MM.1S (cell line): ENCODE measurements at regions not wholly inside any gene's neighbourhood (a gene's known extent, or its start where the extent isn't known, plus 50 kb on each side); places are given as distances from the start of the nearest gene placed in this dataset.
A peak's percentile ranks its signal among the peaks of the same experiment; 100 is the strongest.

Experiments used
- DNase-seq: peaks from one replicate; pipeline ENCODE4 v3.0.0-alpha.2; 2015
- H2AFZ ChIP-seq: fragments of 300-600 bp; sonication (generic); 2 replicates; pipeline ENCODE4 v1.6.0; 2016; ENCODE audit warnings: antibody characterized with exemption, low read length
- H3F3A ChIP-seq: fragments of 300-600 bp; sonication (generic); 2 replicates; pipeline ENCODE4 v1.6.1; 2016; ENCODE audit warnings: mild to moderate bottlenecking, antibody characterized with exemption, low read length, moderate library complexity, mixed read lengths; ENCODE audit not compliant: insufficient read depth
- H3K27ac ChIP-seq: fragments of 300-600 bp; sonication (generic); 2 replicates; pipeline ENCODE4 v1.5.1; 2016; ENCODE audit warnings: mild to moderate bottlenecking, low read length
- H3K27me3 ChIP-seq: fragments of 300-600 bp; sonication (generic); replicated peaks from 2 replicates; pipeline ENCODE4 v1.6.0; 2016; ENCODE audit warnings: low read length; ENCODE audit not compliant: insufficient read depth
- H3K36me3 ChIP-seq: fragments of 300-600 bp; sonication (generic); replicated peaks from 2 replicates; pipeline ENCODE4 v1.6.1; 2016; ENCODE audit warnings: mild to moderate bottlenecking, low read length, mixed read lengths; ENCODE audit not compliant: insufficient read depth
- H3K4me1 ChIP-seq: fragments of 300-600 bp; sonication (generic); 2 replicates; pipeline ENCODE4 v1.6.1; 2016; ENCODE audit warnings: low read length, mixed read lengths
- H3K4me2 ChIP-seq: fragments of 300-600 bp; sonication (generic); 2 replicates; pipeline ENCODE4 v1.6.0; 2016; ENCODE audit warnings: low read depth, low read length
- H3K4me3 ChIP-seq: fragments of 300-600 bp; sonication (generic); 2 replicates; pipeline ENCODE4 v1.5.1; 2016; ENCODE audit warnings: low read length, mixed read lengths
- H3K79me2 ChIP-seq: fragments of 300-600 bp; sonication (generic); 2 replicates; pipeline ENCODE4 v1.6.1; 2016; ENCODE audit warnings: mixed run types, low read length, mixed read lengths
- H3K9ac ChIP-seq: fragments of 300-600 bp; sonication (generic); 2 replicates; pipeline ENCODE4 v1.6.1; 2016; ENCODE audit warnings: low read length, mixed read lengths
- H3K9me2 ChIP-seq: fragments of 300-600 bp; sonication (generic); replicated peaks from 2 replicates; pipeline ENCODE4 v1.6.1; 2016; ENCODE audit warnings: mild to moderate bottlenecking, low read length, mixed read lengths; ENCODE audit not compliant: insufficient read depth
- H3K9me3 ChIP-seq: fragments of 300-600 bp; sonication (generic); replicated peaks from 2 replicates; pipeline ENCODE4 v1.6.1; 2016; ENCODE audit warnings: mild to moderate bottlenecking, low read length, mixed read lengths; ENCODE audit not compliant: insufficient read depth
- H4K20me1 ChIP-seq: fragments of 300-600 bp; sonication (generic); 2 replicates; pipeline ENCODE4 v1.6.1; 2016; ENCODE audit warnings: mild to moderate bottlenecking, low read length, moderate library complexity, mixed read lengths; ENCODE audit not compliant: insufficient read depth
- CTCF ChIP-seq: fragments of 300-600 bp; sonication (generic); IDR thresholded peaks from 2 replicates; pipeline ENCODE4 v1.5.1; 2016; ENCODE audit warnings: antibody characterized with exemption, low read length, mixed read lengths
- EZH2 ChIP-seq: fragments of 300-600 bp; sonication (generic); optimal IDR thresholded peaks from 2 replicates; pipeline ENCODE3; 2017; ENCODE audit warnings: low read depth, mild to moderate bottlenecking, antibody characterized with exemption, low read length, mixed read lengths
- EZH2phosphoT487 ChIP-seq: fragments of 300-600 bp; sonication (generic); IDR thresholded peaks from 2 replicates; pipeline ENCODE4 v1.6.1; 2018; ENCODE audit warnings: antibody characterized with exemption, low read length

- Histone ChIP-seq H3K9ac (no peak overlapping the region), H3K4me3 (no peak overlapping the region), H3F3A (no peaks in the 10 kb centered on the region), H3K79me2 (no peaks in the 10 kb centered on the region), H3K9me2 (no peaks in the 10 kb centered on the region), H3K4me2 (no peak overlapping the region), H3K27ac (no peak overlapping the region), H3K27me3 (no peaks in the 10 kb centered on the region), H3K9me3 (no peaks in the 10 kb centered on the region), H4K20me1 (no peaks in the 10 kb centered on the region), H3K36me3 (no peaks in the 10 kb centered on the region), H3K4me1 (no peaks in the 10 kb centered on the region), H2AFZ (no peak overlapping the region)
- DNase-seq = no peak
- TF ChIP-seq EZH2phosphoT487 (no peak), EZH2 (no peak), CTCF (no peak)
These were observed 239.1 kb upstream of the PWP1 start for GRCh38 chr12:107446476-107446875.

GRCh38 chr12:107447336-107447735 lies 238.3 kb upstream of the PWP1 start:
- no peak overlapping the region for H3K4me2 ChIP-seq
- H3K9me2 ChIP-seq = no peaks in the 10 kb centered on the region
- no peak for DNase-seq
- no peaks in the 10 kb centered on the region for H3K36me3 ChIP-seq
- H3K27me3 ChIP-seq = no peaks in the 10 kb centered on the region
- H3K4me1 ChIP-seq = no peaks in the 10 kb centered on the region
- no peak overlapping the region for H3K27ac ChIP-seq
- no peak overlapping the region for H2AFZ ChIP-seq
- no peak overlapping the region for H3K9ac ChIP-seq
- H3F3A ChIP-seq = no peaks in the 10 kb centered on the region
- H4K20me1 ChIP-seq = no peaks in the 10 kb centered on the region
- no peaks in the 10 kb centered on the region for H3K9me3 ChIP-seq
- no peaks in the 10 kb centered on the region for H3K79me2 ChIP-seq
- TF ChIP-seq EZH2phosphoT487 (no peak), CTCF (no peak)
- H3K4me3 ChIP-seq = no peak overlapping the region

- no peaks in the 10 kb centered on the region for H4K20me1 ChIP-seq
- no peak for DNase-seq
- no peaks in the 10 kb centered on the region for H3K9me3 ChIP-seq
- H3K27ac ChIP-seq = no peak overlapping the region
- H3F3A ChIP-seq = no peaks in the 10 kb centered on the region
- no peak overlapping the region for H3K9ac ChIP-seq
- H2AFZ ChIP-seq = no peak overlapping the region
- no peaks in the 10 kb centered on the region for H3K36me3 ChIP-seq
- H3K27me3 ChIP-seq = no peaks in the 10 kb centered on the region
- no peak overlapping the region for H3K4me3 ChIP-seq
- TF ChIP-seq CTCF = peak; percentile 31
- TF ChIP-seq EZH2phosphoT487 = no peak
- H3K9me2 ChIP-seq = no peaks in the 10 kb centered on the region
- no peaks in the 10 kb centered on the region for H3K4me1 ChIP-seq
- no peaks in the 10 kb centered on the region for H3K79me2 ChIP-seq
- H3K4me2 ChIP-seq = no peak overlapping the region
These were observed 237.4 kb upstream of the PWP1 start for GRCh38 chr12:107448198-107448597.

GRCh38 chr12:107449891-107450290 lies 235.7 kb upstream of the PWP1 start:
- H3K27me3 ChIP-seq = no peaks in the 10 kb centered on the region
- no peak overlapping the region for H2AFZ ChIP-seq
- H3K36me3 ChIP-seq = no peaks in the 10 kb centered on the region
- H3K9me2 ChIP-seq = no peaks in the 10 kb centered on the region
- H3K9me3 ChIP-seq = no peaks in the 10 kb centered on the region
- H3K9ac ChIP-seq = no peak overlapping the region
- no peak for TF ChIP-seq CTCF
- TF ChIP-seq EZH2phosphoT487 = no peak
- TF ChIP-seq EZH2 = no peak
- no peak overlapping the region for H3K27ac ChIP-seq
- no peaks in the 10 kb centered on the region for H3K79me2 ChIP-seq
- no peaks in the 10 kb centered on the region for H3K4me1 ChIP-seq
- H3K4me3 ChIP-seq = no peak overlapping the region
- H3F3A ChIP-seq = no peaks in the 10 kb centered on the region
- H3K4me2 ChIP-seq = no peak overlapping the region
- no peaks in the 10 kb centered on the region for H4K20me1 ChIP-seq
- DNase-seq = no peak
